Kidney glomerular epithelial cell (primary cell): ENCODE measurements at regions not wholly inside any gene's neighbourhood (a gene's known extent, or its start where the extent isn't known, plus 50 kb on each side); places are given as distances from the start of the nearest gene placed in this dataset.
"Not testable (repeated sequence)": the region's sequence is repeated elsewhere in the genome, so short reads cannot be mapped to it uniquely, and the experiment has no call there.

ENCODE experiments used
- DNase-seq: peaks from one replicate; lab custom pipeline; 2025; lab: John Stamatoyannopoulos, UW

DNA sequence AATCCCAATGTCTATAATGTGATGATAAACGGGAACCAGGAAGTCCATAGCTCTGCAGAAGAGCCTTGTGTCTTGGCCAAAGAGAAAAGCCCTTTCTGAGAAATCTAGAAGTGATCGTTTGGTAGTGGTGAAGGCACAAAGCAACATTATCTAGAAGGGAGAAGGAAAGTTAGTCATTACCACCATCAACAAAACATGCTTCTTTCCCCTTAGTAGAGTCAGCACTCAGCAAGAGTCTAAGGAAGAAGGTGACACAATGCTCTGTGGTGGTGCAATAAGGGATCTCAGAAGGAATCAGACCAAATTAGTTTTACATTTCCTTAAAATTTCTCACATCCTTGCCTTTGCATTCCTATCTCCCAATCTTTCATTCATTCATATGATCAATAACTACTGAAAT is 134.4 kb upstream of the PRDX6 start:
- DNase-seq = no peak

DNA sequence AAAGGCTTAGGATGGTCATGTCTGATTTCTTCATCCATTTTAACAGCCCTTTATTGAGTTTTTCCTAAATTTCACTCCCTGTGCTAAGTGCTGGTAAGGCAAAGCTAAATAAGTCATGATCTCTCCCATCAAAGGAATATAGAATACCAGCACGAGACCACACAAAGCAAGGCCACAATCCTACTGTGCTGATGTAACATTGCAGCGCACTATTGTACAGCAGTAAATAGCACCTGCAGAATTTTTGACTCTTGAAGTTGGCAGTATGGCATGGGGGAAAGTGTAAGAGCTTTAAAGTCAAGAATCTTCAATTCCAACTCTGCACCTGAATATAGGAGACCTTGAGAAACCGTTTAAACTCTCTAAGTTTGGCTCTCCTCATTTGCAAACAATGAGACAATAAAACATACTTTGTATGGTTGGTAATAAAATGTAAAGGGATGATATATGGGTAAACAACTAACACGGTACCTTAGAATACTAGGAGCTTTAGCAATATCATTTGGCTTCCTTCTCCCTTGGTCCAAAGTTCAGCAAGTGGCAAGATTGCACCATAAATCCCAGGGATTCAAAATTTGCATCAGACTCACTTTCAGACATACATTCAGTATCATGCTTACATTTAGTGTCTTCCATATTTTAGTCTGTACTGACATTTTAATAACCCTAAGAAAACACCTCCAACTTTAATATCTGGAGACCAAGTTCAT is 132.9 kb upstream of the PRDX6 start:
- no peak for DNase-seq

DNA sequence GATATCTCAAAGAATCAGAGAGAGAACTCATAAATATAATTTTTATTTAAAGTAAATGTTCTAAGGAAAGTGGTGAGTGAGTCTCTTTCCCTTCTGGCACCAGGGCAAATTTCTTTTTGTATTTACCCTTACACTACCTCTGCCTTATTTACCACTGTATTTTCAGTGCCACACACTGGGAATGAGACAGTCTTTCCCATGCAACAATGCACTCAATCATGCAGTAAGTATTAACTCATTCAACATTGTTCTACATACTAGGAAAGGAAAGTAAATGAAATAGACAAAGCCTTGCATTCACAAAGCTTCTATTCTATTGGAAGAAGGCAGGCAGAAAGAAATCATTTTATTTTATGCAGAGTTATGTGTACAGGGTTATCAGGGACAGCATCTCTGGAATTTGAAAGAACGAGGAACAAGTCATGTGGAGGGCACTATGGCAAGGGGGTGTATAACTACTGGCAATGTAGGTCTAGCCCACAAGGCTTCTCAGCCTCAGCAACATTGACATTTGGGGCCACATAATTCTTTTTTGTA is 129.8 kb upstream of the PRDX6 start:
- DNase-seq = no peak

DNA sequence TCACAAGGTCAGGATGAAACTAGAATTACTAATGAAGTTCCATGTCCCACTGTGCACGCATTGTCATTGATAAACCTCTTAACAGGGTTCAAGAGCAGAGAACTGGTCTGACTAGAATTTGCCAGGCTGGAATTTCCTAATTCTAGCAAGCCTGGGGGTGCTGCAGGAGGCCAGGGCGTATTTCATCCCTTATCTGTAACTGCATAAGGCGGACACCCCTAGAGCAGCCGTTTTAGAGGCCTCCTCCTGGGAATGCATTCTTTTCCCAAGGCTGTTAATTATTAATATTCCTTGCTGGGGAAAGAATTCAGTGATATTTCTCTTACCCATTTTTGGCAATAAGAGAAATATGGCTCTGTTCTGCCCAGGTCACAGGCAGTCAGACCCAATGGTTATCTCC is 124.5 kb upstream of the PRDX6 start:
- DNase-seq = not testable (repeated sequence)

DNA sequence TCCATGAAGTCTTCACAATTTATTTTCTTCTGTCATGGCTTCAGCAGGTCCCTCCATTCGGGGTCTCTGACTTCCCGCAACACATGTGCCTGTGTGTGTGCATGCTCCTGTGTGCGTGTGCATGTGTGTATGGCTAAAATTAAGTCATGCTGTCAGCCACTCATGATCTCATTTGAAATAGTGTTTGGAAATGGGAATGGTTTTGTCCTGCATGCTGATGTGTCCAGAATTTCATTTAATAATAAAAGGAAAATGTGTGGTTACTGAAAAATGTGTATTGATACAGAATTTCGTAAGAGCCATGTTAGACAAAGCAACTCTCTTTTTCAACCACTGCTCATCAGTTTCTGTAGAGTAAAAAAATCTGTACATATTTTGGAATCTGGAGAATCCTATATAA is 123.8 kb upstream of the PRDX6 start:
- no peak for DNase-seq

DNA sequence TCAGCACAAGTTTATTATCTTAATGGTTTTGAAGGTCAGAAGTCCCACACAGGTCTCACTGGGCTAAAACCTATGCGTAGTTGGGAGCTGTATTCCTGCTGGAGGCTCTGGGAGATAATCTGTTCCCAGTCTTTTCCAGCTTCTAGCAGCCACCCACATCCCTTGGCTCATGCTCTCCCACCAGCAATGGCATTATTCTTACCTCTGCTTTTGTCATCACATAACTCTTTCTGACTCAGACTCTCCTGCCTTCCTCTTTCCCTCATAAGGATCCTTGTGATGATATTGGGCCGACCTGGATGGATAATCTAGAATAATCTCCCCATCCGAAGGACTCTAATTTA is 122.2 kb upstream of the PRDX6 start:
- no peak for DNase-seq

DNA sequence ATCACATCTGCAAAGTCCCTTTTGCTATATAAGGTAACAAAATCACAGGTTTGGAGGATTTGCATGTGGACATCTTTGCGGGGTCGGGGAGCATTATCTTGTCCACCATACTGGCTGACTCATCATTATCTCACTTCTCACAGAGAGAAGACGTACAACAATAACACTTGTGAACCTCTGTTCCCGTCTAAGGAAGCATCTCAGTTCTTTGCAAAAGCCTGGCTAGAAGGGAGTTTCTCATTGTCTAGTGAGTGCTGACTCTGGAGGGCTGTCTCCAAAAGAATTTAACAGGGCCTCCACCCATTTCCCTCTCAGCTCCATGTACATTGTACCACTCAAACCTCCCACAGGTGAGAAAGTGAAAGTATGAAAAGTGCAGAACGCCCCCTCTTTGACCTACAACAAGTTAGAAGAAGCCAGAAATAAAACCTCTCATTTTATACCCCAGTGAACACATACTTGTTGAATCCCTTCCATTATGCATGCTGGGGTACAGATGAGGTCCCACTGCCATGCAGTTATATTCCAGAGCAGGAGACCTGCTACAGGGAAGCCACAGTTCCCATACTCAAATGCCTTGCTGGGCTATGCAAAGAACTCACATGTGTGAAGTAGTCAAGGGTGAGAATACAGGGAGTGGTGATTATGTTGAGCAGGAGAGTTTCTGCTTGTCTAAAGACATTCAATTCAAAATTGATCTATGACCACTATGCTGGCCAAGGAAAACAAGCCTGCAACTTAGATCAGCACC is 121.7 kb upstream of the PRDX6 start:
- DNase-seq = no peak

DNA sequence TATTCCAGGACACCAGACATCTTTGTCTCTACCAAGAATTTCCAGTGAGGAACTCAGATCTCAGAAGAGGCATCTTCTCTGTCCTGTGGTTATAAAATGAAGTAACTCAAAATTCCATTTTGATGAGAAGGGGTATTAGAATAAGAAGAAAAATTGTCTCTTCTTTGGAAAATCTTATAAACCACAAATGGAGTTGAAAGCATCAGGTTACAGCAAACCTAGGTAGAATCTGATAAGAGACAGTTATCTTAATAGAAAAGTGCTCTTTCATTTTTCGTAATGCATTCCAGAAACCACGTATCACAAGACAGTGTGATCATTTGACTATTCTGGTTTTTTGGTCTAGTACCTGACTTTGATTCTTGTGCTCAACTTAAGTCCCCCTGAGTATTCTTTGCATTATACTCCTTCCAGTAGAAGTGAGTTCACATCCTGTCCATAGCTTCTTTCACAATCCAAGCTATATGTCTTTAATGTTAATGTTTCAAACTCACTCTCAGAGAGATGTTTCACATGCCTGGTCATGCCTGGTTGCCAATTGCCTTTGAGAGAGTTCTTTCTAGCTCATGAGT is 120.9 kb upstream of the PRDX6 start:
- DNase-seq = no peak

DNA sequence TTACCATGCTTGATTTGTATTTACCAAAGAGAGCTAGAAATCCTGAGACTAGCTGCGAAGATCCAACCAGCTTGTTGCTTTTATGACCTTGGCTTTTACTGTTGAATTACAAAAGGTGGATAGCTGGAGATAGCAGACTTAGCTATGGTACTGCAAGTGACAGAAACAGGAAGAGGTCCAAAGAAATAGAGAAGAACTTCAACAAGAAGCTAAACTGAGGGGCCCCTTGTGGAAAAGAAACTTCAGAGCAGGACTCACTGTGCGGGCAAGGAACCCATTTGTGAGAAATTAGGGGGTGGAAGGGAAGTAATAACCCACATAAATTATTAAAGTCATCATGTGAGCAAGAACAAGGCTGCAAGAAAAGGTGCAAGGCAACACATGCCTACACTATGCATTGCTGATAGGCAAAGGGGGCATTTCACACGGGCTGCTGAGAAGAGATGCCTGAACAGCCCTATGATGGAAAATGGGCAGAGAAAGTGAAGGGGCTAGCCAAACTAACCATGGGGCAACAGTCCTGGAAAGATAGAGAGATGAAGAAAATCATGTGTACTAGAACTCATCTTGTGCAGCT is 116.6 kb upstream of the PRDX6 start:
- no peak for DNase-seq

DNA sequence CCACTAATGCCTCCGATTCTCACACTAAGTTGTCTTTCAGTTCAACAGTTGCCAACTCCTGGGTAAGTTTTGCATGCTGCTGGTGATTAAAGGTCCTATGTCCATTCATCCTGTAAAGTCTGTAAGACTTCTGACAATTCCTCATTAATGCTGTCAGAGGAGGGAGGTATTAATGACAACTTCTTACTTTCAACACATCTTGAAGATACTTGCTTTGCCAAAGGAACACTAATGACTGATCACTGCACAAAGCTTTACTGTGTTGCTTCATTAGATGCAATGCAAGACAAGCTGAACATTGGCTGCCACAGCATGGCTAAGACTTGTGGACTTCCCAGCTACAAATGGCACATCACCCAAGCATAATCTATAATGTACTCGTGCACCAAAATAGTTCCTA is 114.6 kb upstream of the PRDX6 start:
- DNase-seq = no peak

DNA sequence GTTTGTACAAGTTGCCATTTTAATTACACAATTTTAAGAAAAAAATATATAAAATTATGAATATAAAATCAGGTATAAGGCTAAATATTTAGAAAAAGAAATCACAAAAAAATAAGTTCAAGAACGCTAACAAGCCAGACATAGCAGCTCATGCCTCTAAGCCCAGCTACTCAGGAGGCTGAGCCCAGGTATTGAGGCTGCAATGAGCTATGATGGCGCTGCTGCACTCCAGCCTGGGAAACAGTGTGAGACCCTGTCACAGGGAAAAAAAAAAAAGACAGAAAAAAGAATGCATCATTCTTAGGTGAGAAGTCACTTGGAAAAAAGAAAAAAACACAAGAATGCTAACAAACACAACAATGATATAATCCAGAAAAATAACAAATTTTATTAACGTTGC is 112.3 kb upstream of the PRDX6 start:
- no peak for DNase-seq

DNA sequence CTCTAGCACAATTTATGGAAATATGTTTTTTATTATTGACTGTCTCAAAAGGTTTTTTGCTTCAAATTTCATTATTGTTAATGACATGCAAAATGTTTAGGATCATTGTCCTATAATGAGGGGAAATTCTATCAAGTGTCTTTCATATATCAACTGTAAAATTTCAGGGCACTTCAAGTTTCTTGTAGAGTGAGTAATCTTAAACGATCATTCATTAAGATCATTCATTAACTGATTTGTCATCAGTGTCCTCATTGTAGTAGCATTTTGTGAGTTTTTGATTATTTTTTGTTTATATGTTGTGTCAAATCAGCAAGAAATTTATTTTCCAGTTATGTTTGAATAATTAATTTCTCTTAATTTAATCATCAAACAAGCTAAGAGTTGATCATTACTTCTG is 111.8 kb upstream of the PRDX6 start:
- no peak for DNase-seq

DNA sequence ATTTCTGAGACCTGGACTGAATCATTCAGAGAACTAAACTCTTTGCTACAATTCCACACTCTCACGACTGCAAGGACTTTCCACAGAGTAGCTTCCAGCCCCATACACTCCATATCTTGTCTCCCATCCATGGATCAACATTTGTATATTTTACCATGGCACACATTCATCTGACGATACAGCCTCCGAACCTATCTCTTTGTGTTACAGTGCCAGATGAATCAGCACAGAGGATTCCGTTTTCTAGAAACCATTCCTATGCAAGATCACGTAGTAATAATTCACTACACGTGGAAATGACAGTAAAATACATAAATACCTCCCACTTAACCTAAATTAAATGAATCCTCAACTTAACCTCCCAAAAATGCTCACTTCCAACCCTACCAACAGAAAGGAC is 110.0 kb upstream of the PRDX6 start:
- no peak for DNase-seq

DNA sequence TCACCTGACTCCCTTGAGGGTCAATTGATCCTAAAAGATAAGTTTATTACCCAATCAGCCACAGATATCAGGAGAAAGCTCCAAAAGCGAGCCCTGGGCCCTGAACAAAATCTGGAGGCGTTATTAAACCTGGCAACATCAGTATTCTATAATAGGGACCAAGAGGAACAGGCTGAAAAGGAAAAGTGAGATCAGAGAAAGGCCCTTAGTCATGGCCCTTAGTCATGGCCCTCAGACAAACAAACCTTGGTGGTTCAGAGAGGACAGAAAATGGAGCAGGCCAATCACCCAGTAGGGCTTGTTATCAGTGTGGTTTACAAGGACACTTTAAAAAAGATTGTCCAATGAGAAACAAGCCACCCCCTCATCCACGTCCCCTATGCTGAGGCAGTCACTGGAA is 106.5 kb upstream of the PRDX6 start:
- DNase-seq = not testable (repeated sequence)

DNA sequence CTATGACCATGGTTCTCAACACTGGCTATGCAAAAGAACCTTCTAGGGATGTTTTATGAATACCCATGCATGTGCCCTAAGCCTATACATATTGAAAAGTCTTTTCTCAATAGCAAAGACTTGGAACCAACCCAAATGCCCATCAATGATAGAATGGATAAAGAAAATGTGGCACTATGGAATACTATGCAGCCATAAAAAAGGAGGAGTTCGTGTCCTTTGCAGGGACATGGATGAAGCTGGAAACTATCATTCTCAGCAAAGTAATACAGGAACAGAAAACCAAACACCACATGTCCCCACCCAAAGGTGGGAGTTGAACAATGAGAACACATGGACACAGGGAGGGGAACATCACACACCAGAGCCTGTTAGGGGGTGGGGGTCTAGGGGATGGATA is 101.1 kb upstream of the PRDX6 start:
- not testable (repeated sequence) for DNase-seq

DNA sequence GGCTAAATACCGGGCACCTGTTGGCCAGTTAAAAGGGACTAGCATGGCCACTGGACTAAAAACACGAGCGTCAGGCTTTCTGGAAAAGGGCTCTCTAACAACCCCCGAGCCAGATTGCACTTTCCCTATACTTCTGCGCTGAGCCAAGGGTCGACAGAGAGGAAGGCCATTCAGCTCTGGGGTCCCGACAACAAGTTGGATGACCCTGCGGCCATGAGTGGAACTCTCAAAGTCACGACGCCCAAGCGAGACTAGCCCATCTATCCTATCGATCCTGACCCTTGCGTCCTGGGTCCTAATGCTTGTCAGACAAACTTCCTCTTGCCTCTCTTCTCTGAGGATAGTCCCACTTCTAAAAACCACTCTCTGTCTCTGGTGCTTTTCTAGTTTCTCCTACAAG is 99.9 kb upstream of the PRDX6 start:
- no peak for DNase-seq

DNA sequence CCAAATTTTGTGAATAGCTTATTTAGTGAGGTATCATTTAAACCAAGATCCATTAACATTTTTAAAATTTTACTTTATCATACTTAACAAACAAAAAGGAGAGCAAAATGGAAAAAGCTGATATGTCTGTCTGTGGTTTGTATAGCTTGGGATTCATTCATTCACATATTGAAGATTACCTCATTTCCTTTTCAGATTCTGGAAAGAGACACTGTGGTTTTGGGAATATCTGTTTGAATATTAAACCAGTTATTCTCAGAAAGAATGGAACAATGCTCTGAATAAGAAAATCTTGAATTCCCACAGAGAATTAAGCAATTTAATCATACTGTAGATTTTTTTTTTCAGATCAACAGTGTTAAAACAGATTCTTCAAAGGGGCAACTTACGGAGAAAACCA is 93.8 kb upstream of the PRDX6 start:
- DNase-seq = no peak

DNA sequence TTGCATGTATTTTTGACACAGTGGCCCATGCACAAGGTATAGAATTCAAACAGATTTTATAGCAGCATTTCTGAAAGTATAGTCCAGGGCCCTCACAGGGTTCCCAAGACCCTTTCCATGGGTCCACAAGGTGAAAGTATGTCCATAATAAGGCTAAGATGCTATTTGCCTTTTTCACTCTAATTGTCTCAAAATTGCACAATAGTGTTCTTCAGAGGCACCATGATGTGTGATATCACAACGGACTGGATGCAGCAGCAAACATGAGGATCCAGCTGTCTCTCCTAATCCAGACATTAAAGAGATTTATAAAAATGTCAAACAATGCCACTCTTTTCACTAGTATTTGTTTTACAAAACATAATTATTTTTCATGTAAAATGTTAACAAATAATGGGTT is 88.8 kb upstream of the PRDX6 start:
- DNase-seq = no peak

DNA sequence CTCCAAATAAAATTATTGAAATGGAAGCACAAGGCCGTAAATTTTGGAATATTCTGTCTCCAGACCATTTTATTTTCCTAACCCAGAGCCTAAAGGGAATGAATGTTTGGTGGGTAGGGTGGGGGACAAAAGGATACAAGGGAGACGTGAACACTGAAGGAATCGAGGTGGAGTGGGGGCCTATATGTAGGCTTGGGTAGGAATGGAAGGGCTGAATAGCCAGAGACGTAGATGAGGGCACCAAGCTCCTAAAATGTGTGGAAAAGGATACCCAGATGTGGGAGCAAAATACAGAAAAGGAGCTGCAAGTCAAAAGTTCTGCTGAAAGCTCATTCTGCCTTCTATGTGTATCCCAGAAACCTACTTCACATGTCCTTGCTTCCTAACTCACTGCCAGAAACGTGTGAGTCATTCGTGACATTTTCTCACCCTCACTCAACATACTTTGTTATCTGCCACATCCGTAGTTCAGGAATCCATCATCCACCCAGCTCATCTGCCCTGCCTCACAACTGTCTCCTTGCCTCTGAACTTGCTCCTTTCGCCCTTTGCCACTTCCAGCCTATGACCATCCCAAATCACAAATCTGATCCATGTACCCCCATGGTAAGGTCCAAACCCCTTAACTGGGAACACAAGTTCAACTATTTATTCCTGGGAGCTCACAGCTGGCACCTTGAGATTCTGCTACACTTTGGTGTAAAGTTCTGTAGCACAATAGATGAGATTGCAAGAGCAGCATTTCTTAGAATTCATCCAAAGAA is 84.1 kb upstream of the PRDX6 start:
- DNase-seq = peak; percentile 53

DNA sequence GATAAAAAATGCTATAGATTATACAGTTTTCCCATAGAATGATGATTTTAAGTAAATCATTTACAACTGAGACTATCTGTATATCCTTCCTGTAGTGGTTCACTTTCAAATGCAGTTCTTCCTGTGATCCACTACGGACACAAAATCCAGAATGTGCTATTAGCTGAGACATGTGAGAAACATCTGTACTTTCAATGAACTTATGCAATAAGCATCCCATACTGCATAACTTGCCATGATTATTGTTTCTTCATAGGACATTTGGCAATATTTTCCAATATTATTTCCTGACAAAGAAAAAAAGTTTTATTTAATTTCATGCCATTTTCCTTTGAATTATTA is 83.5 kb upstream of the PRDX6 start:
- no peak for DNase-seq

DNA sequence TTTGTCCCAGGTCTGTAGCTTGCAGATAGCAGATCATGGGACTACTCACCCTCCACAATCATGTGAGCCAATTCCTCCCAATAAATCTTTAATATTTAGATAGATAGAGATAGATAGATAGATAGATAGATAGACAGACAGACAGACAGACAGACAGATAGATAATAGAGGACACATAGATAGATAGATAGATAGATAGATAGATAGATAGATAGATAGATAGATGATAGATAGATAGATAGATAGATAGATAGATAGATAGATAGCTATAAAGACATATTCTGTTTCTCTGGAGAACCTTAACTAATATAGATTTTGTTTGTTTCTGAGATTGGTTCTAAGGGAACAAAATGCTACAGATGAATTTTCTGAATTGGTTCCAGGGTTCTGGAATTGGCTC is 82.3 kb upstream of the PRDX6 start:
- DNase-seq = not testable (repeated sequence)

DNA sequence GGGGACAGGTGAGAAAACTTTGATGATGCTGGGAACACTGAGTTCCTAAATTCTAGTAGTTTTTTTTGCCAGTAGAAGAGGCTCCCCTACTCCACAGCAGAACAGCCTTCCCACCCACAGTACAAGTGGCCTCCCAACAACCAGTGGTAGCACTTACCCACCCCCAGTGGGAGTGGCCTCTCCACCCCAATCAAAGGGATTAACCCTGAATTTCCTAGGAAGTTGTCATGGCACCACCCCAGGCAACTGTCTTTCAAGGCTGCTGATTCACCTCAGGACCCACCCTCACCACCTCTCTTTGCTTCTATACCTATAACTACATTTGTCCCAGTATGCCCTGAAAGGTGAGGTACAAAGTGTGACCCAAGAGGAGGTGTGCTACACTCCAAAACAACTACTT is 81.4 kb upstream of the PRDX6 start:
- DNase-seq = no peak
